VCaP (cell line): ENCODE measurements at regions not wholly inside any gene's neighbourhood (a gene's known extent, or its start where the extent isn't known, plus 50 kb on each side); places are given as distances from the start of the nearest gene placed in this dataset.

Experiments used
- H3K27ac ChIP-seq: fragments of 450-650 bp; 2 replicates; pipeline ENCODE4 v1.5.1; 2017
- TF ChIP-seq, protein P1 (sequence below): fragments of 450-650 bp; conservative IDR thresholded peaks from 2 replicates; pipeline ENCODE4 v1.5.1; 2017; ENCODE audit warnings: mild to moderate bottlenecking, moderate library complexity

- TF ChIP-seq, protein P1, sequence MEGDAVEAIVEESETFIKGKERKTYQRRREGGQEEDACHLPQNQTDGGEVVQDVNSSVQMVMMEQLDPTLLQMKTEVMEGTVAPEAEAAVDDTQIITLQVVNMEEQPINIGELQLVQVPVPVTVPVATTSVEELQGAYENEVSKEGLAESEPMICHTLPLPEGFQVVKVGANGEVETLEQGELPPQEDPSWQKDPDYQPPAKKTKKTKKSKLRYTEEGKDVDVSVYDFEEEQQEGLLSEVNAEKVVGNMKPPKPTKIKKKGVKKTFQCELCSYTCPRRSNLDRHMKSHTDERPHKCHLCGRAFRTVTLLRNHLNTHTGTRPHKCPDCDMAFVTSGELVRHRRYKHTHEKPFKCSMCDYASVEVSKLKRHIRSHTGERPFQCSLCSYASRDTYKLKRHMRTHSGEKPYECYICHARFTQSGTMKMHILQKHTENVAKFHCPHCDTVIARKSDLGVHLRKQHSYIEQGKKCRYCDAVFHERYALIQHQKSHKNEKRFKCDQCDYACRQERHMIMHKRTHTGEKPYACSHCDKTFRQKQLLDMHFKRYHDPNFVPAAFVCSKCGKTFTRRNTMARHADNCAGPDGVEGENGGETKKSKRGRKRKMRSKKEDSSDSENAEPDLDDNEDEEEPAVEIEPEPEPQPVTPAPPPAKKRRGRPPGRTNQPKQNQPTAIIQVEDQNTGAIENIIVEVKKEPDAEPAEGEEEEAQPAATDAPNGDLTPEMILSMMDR = no peak
- H3K27ac ChIP-seq = no peak overlapping the region
Measured at GRCh38 chr5:148924817-148925216, 98.4 kb downstream of the ADRB2 start.

GRCh38 chr5:148926207-148926606 lies 99.8 kb downstream of the ADRB2 start:
- no peak overlapping the region for H3K27ac ChIP-seq
- TF ChIP-seq, protein P1 = no peak

GRCh38 chr5:148927307-148927946 lies 101.0 kb downstream of the ADRB2 start:
- H3K27ac ChIP-seq = no peak overlapping the region
- TF ChIP-seq, protein P1 = no peak

DNA sequence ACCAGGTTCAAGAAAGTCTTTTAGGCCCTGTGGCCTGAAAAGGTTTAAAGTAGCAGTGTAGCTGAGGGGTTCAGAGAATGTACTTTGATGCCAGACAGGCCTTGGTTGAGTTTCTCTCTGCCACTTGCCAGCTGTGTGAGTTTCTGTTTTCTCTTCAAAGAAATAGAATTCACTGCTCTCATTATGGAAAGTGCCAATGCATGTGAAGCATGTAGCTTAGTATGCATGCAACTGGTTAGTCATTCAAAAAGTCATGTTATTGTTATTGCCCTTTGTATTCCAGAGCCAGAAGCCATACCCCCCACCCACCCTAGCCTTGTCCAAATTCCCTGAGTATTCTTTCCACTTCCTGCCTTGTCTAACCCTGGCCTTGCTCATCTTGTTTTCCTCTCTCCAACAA lies 101.7 kb downstream of the ADRB2 start:
- H3K27ac ChIP-seq = no peak overlapping the region
- TF ChIP-seq, protein P1 = no peak

GRCh38 chr5:148931453-148932057 lies 105.1 kb downstream of the ADRB2 start:
- H3K27ac ChIP-seq = no peak overlapping the region
- TF ChIP-seq, protein P1 = no peak

GRCh38 chr5:148932355-148932935 lies 106.0 kb downstream of the ADRB2 start:
- TF ChIP-seq, protein P1 = no peak
- no peak overlapping the region for H3K27ac ChIP-seq

GRCh38 chr5:148933903-148934432 lies 107.6 kb downstream of the ADRB2 start:
- TF ChIP-seq, protein P1 = no peak
- H3K27ac ChIP-seq = no peak overlapping the region
